NOMO-1 treated with DMSO at 0.1 percent for 48 hours (cell line): ENCODE measurements at regions not wholly inside any gene's neighbourhood (a gene's known extent, or its start where the extent isn't known, plus 50 kb on each side); places are given as distances from the start of the nearest gene placed in this dataset.
"Not testable (repeated sequence)": the region's sequence is repeated elsewhere in the genome, so short reads cannot be mapped to it uniquely, and the experiment has no call there.

Experiments used
- DNase-seq: peaks from one replicate; lab custom pipeline; 2025; ENCODE audit not compliant: unreplicated experiment; lab: John Stamatoyannopoulos, UW

DNA sequence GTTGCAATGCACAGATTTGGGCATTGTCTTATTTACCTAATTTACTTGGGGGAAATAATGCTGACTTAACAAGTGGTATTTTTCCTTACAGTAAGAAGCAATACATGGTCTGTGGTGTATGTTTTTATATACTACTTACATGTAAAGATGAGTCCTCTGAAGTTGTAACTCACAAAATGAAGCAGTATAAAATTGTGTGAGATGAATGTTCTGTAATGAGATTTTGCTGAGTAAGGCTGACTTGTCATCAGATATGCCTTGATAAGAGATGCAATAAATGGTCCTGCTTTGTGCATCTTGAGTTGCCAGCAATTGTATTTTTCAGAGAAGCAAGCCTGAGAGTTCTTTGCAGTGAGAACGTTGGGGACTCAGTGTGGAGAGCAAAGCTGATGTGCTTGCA, 92.2 kb upstream of the GNAQ start:
- DNase-seq = no peak

DNA sequence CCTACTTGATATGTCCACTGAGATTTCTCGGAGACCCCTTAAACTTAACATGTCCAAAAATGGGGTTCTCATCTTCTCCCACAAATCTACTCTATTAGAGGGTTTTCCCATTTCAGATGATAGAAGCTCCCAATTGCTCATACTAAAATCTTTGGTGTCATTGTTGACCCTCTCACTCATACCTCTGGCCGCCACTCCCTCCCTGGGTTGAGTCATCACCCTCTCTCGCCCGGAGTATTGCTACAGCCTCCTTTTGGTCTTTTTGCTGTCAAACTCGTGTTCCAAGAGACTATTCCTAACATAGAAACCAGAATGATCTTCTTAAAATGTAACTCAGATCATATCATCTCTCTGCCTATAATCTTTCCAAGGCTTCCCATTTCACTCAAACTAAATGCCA, 91.0 kb upstream of the GNAQ start:
- no peak for DNase-seq

DNA sequence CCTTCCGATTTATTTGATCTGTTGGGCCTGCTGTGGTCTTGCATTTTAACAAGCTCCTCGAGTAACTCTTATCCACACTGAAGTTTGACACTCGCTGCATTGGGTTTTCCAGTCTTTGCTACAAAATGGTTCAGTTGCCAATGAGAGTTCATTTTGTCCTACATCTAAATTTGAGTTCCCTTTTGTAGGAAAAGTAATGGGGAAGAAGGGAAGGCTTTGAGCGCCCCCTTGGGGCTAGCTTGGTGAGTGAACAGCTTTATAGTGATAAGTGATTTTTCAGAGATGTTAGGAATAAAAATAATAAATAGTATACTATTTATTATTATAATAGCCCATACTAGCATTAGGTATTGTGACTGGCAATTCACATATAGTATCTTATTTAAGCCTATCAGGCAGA, 89.9 kb upstream of the GNAQ start:
- peak; percentile 24 for DNase-seq

DNA sequence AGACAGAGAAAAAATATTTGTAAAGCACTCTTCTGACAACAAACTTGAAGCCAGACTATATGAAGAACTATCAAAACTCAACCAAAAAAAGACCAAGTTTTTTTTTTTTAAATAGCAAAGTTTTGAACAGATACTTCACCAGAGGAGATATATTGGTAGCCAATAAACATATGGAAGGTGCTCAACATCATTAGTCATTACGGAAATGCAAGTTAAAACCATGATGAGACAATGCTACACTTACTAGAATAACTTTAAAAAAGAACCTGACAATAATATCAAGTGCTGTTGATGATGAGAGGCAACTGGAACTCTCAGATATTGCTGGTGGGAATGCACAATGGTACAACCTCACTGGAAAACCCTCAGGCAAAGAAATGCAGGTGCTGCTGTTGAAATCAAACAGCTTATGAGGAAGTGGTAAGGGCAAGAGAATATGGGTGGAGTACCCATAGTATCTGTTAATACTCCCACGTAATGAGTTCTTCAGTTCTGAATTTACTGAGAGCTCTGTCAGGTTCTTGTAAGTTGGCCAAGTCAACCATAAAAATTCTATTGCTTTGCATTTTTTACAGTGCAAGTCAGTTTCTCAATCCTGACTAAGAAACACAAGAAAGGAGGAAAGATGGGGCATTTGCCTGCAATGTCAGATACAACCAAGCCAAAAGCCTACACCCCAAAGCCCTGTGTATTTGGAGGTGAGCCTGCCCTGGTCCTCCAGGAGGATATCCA, 87.3 kb upstream of the GNAQ start:
- peak; percentile 74 for DNase-seq

DNA sequence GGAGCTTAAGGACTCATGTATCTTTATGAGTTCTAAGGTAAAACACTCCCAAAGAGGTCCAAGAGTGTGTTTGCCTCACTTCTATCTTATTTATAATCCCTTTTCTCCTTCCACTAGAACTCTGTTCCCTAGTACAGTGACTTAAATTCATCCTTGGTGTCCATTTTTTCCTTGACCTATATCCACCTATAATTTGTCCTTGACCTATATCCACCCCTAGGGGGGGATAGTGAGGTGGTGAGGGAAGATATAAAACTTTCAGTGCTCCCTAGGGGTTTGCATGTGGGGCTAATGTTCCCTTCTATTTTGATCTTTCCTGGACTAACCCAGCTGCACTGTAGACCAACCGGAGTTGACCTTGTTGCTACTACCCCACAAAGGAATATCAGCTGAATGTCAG, 83.5 kb upstream of the GNAQ start:
- DNase-seq = no peak

DNA sequence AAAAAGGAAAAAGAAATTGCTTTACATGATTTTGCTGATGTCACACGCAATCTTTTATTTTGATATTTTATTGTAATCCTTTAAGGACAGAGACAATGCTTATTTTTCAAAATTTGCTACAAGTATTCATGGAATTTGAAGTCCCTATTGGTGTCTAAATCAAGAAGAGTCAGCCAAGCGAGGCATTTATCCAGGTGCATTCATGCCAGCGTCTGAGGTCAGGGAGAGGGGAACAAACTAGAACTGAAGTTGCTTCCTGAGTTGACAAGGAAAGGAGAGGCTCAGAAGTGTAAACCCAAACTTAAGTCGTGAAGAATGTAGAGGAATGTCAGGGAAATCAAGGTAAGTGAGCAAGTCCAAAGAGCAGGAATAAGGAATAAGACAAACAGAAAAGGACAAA, 83.0 kb upstream of the GNAQ start:
- DNase-seq = no peak

DNA sequence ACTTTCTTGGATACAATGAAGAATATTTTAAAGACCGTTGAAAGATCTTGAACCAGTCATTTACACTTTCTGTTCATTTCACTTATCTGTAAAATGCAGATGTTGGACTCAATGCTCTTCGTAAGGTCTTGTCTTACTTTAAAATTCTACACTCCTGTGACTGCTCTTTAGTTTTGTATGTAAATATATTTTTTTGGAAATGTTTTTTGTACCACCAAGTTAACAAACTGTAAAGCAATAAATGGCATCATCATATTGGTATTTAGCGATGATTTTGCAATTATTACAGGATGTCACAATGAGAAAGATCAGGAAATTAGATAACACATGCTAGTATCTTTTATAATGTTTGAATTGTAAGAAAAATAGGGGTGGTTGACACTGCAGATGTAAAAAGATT, 80.8 kb upstream of the GNAQ start:
- DNase-seq = no peak

DNA sequence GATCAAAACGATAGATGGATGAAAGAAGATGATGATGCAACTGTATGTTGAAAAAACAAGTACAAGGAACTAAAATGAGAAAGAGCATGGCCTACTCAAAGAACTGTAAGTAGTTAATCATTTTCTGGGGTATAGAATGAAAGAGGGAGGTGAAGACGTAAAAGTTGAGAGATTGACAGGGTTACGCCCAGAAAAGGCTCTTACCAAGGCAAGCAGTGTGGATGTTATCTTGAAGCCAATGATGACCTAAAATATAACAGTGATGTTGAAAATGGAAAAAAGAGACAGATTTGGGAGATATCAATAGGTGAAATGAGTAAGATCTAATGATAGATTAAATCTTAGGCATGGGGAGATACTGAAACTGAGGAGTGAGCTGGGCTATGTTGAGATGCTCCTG, 80.4 kb upstream of the GNAQ start:
- DNase-seq = no peak

DNA sequence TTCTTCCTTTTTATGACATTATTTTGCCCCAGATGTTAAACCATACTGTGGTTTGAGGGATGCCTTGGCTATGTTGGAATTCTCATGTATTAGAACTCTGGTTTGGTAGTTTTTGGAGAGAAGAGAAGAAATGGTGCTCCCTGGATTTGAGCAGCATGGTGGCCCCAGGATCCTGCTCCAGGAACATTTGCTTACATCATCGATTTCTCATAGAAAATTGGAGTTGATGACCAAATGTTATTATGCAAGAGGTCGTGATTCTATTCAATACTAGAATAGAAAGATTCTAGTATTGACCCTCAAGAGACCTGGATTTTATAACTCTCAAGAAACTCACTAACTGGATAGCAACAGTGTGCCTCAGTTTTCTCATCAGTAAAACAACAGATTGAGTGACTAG, 77.5 kb upstream of the GNAQ start:
- DNase-seq = no peak

DNA sequence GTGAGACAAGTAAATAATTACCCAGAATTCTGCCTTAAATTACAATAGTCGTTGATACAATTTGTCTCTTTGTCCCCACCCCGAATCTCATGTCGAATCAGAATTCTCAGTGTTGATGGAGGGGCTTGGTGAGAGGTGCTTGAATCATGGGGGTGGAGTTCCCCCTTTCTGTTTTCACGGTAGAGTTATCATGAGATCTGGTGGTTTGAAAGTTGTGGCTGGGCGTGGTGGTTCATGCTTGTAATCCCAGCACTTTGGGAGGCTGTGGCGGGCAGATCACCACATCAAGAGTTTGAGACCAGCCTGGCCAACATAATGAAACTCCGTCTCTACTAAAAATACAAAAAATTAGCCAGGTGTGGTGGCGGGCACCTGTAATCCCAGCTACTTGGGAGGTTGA, 75.0 kb upstream of the GNAQ start:
- not testable (repeated sequence) for DNase-seq

DNA sequence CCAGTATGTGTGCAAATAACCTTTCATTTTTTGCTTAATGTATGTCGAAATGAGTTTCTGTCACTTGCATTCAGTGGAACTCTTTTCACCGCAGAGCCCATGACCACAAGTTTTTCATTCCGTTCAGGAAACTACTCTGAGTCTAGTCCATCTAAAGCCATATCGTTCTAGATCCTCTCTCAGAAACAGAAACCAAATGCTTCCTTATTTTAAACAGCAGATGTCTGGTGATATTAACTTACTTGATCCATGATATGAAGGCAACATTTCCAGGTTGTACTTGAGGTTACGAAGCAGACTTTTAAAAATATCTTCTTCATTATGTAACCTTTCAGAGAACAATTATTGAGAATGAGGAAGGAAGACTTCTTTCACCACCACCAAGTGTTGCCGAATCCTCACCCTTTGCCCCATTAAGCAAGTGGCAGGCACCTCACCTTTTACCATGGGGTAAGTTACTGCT, 72.4 kb upstream of the GNAQ start:
- DNase-seq = peak; percentile 93

DNA sequence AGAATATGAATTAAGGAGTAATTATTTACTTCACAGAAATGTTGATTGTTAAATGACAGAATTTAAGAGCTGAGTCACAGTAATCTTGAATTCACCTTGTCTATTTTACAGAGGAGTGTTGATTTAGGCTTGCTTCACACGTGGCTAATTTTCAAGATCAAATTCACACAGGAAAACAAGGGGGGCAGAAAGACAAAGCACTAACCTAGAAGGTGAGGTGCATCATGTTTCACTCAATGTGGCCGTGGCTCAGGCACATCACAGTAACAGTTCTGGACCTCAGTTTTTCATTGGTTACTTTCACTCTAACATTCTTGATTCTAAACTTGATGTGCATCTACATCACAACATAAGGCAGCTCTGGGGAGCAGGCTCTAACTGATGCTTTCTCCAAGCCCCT, 69.6 kb upstream of the GNAQ start:
- no peak for DNase-seq

DNA sequence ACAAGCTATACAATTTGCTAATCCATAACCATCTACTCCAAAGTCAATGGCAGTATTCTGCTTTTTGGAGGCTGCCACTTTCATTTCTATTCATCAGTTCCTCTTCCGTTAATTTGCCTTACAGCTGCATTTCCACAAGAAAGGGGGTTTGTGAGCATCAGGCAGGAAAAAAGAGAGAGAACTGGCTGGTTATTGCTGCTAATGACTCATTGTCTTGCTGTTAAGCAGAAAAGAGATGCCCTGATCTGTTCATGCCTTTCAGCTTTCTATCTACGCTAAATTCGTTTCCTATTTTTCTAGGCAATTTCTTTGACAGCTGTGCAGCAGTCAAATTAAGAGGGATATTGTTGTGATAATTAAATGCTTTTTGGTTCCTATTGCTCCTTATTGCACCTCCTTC, 65.9 kb upstream of the GNAQ start:
- DNase-seq = peak; percentile 85

DNA sequence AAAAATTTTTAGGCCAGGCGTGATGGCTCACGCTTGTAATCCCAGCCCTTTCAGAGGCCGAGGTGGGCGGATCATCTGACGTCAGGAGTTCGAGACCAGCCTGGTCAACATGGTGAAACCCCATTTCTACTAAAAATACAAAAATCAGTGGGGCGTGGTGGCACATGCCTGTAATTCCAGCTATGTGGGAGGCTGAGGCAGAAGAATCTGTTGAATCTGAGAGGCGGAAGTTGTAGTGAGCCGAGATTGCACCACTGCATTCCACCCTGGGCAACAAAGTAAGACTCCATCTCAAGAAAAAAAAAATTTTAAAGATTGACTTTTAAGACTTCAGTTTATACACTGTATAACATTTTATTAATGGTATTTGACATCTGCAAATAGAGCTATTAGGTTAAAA, 60.1 kb upstream of the GNAQ start:
- DNase-seq = no peak

DNA sequence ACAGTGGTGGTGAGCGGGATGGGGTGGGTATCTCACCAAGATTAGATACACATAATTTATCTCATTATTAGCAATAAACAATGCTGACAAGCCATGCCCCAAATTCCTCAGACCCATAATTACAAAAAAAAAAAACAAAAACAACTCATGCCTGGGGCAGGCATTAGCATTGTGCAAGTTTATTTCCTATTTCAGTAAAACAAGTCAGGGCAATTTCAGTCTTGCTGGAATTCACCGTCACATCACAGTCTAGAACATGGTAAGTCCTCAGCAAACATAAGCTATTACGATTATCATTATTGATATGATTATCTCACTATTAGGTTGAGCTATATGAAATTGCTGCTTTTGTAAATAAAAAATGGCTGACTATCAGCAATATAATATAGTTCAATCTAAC, 57.5 kb upstream of the GNAQ start:
- DNase-seq = no peak

DNA sequence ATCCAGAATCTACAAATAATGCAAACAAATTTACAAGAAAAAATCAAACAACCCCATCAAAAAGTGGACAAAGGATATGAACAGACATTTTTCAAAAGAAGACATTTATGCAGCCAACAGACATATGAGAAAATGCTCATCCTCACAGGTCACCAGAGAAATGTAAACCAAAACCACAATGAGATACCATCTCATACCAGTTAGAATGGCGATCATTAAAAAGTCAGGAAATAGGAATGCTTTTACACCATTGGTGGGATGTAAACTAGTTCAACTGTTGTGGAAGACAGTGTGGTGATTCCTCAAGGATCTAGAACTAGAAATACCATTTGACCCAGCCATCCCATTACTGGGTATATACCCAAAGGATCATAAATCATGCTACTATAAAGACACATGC, 56.6 kb upstream of the GNAQ start:
- not testable (repeated sequence) for DNase-seq
